RKO (cell line): ENCODE measurements at regions not wholly inside any gene's neighbourhood (a gene's known extent, or its start where the extent isn't known, plus 50 kb on each side); places are given as distances from the start of the nearest gene placed in this dataset.

Source experiments
- DNase-seq: peaks from one replicate; pipeline ENCODE4 v3.0.0-alpha.2; 2016; ENCODE audit warnings: low spot score

GRCh38 chr1:93013145-93014065 lies 52.1 kb upstream of the DIPK1A start:
- no peak for DNase-seq

DNA sequence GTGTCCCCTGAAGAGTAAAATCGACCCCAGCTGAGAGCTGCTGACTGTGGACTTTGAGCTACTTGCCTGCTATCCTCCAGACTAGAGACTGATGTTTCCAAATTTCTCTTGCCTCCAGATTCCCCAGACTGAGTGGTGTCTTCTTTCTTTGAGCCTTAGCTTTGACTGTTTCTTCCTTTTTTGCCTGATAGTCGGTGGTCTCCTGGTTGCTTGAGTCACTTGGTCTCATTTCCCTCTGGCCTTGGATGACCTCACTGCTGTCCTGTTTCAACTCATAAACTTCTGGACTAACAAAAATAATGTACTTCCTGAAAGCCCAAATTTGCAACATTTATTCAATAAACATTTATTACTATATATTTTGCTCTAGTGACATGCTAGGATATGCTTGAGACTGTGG lies 52.9 kb upstream of the DIPK1A start:
- no peak for DNase-seq

GRCh38 chr1:93015590-93015989 lies 54.3 kb upstream of the DIPK1A start:
- DNase-seq, result peak; percentile 15

GRCh38 chr1:93016171-93016570 lies 54.9 kb upstream of the DIPK1A start:
- no peak for DNase-seq

GRCh38 chr1:93021539-93022134 lies 57.4 kb upstream of the MTF2 start:
- DNase-seq, result peak; percentile 81

DNA sequence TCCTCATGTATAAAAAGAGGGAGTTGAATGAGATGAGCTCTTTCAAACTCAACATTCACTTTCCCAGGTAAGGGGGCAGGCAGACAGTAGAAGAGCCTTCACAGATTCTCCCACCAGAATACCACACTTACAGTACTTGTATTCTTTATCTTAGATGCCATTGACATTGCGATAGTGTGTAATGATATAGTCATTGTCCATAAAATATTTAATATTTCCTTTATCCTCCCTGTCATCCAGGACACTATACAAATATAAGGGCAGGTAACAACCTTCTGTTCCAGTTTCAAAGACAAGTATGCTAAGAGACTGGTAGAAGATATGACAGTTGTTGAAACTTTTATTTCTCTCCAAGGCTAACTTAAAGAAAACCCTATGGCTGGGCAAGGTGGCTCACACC lies 56.5 kb upstream of the MTF2 start:
- DNase-seq, result no peak

DNA sequence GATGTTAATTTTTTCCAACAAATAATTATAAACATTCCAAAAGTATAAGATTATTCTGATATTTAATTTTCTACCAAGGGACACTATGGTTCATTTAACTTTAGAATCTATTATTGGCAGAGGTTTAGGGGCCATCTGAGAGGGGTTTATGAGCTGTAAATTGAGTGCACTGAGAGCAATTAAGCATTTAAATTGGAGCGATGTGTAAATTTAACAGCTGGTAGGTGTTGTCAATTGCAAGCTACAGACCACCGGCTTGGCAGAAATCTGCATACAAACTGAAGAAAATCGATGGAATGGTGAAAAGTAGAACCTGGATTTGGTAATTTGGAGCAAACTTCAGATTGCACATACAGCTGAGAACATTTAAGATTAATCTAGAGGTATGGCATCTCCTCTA lies 55.8 kb upstream of the MTF2 start:
- no peak for DNase-seq

- DNase-seq, result no peak
Observed at GRCh38 chr1:93025572-93025971, 53.5 kb upstream of the MTF2 start.

DNA sequence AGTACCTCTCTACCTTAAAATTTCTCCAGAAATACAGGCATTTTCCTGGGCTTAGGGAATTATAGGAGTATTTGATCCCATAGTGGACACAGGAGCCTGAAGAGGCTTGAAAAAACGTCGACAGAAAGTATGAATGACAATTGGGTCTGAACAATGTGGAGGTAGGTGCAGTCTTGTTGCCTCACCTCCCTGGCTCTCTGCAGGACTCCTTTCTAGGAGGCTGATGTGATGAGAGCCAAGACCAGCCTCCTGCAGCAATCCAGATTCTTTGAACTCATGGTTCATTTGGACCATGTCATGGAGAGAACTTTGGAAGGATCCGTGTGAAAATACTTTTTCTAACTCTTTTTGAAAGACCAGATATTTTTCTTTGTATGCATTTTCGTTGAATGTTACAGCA lies 50.5 kb upstream of the MTF2 start:
- no peak for DNase-seq
